ENCODE measurements at regions not wholly inside any gene's neighbourhood (a gene's known extent, or its start where the extent isn't known, plus 50 kb on each side); places are given as distances from the start of the nearest gene placed in this dataset.

- no peak for DNase-seq
Measured at GRCh38 chr3:111314181-111314873, 227.7 kb upstream of the CD96 start.

GRCh38 chr3:111314898-111315297 is 227.1 kb upstream of the CD96 start:
- no peak for DNase-seq

DNA sequence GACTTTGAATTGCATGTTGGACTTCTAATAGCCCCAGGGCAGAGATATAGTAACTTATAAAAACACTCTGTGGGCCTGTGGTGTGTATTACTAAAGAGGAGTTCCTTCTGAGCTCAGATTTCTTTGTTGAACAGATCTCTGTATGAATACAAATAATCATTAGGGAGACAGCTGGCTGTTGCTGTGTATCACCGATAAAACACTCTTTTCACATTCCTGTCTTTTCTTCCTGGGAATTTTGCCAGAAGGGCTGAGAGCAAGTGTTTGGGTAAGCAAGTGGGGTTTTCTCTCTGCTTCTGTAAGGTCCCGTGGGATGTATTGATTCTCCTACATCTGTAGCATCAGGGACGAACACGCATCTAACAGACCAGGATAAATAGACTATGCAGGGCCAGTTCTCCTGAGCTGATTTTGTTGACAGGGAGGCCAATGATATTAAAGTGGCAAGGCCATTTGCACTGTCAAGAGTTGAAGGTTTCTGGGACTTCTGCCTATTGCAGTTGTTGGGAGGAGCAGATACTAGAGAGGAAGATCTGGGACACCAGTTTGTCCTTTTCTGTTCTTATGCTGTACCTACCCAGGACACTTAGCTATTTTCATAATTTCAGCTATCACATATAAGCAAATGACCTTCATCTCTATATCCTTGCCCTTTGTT is 225.9 kb upstream of the CD96 start:
- DNase-seq: no peak

DNA sequence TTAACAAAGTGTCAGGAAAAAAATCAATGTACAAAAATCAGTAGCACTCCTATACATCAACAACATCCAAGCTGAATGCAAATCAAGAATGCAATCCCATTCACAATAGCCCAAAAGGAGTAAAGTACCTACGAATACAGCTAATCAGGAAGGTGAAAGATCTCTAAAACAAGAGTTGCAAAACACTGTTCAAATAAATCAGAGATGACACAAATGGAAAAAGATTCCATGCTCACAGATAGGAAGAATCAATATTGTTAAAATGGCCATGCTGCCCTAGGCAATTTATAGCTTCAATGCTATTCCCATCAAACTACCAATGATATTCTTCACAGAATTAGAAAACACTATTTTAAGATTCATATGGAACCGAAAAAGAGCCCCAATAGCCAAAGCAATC is 223.7 kb upstream of the CD96 start:
- DNase-seq: no peak

GRCh38 chr3:111319598-111319997 is 222.4 kb upstream of the CD96 start:
- DNase-seq: no peak

DNA sequence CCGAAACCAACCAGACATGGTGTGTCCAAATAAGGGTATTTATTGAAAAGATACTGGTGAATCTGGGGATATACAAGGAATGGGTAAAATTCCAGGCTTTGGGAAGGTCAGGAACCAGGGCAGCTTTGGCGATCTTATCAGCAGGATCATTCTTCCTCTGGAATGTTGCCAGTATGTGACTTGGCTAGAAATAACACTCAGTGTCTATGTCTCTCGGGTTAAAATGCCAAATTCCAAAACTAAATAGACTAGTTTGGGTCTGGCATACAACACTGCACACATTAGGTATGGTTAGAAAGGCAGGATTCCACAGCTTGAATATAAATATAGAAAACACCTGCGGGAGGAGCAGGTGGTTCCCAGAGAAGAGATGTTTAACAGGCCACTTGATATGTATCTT is 220.2 kb upstream of the CD96 start:
- no peak for DNase-seq

DNA sequence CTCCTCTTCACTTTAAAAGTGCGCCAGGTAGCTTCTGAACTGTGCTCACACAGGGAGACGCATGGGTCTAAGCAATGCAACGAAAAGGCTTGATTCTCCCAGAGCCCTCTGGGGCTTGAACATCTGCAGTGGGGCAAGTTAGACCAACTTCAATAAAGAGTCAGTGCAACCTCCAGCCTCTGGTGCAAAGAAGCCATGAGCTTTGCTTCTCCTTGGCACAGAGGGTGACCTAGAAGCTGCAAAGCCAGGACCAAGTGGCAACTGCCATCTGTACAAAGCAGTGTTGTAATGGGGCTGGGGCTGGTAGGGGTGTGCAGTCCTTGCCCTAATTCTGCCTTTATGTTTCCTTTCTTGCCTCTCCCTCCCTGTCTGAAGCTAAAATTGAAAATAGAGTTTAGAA is 219.0 kb upstream of the CD96 start:
- DNase-seq: no peak

DNA sequence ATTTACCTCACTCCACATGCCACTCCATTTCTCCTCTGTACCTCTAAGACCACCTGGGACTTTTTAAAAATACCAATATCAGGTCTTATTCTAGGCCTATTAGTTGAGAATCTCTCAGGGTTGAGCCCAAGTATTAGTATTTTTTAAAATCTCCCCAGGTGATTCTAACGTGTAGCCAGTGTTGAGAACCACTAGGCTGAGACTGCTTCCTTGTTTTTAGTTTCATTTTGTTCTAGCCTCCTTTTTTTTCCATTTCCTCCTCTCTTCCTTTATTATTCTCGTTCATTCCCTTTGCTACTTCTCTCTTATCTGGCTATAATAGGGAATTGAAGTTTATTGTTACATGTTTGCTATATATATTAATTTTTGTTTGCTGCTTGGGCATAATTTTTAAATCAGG is 217.8 kb upstream of the CD96 start:
- DNase-seq: no peak

- DNase-seq: no peak
Measured at GRCh38 chr3:111324645-111325044, 217.4 kb upstream of the CD96 start.

GRCh38 chr3:111325160-111325718 is 216.8 kb upstream of the CD96 start:
- no peak for DNase-seq

DNA sequence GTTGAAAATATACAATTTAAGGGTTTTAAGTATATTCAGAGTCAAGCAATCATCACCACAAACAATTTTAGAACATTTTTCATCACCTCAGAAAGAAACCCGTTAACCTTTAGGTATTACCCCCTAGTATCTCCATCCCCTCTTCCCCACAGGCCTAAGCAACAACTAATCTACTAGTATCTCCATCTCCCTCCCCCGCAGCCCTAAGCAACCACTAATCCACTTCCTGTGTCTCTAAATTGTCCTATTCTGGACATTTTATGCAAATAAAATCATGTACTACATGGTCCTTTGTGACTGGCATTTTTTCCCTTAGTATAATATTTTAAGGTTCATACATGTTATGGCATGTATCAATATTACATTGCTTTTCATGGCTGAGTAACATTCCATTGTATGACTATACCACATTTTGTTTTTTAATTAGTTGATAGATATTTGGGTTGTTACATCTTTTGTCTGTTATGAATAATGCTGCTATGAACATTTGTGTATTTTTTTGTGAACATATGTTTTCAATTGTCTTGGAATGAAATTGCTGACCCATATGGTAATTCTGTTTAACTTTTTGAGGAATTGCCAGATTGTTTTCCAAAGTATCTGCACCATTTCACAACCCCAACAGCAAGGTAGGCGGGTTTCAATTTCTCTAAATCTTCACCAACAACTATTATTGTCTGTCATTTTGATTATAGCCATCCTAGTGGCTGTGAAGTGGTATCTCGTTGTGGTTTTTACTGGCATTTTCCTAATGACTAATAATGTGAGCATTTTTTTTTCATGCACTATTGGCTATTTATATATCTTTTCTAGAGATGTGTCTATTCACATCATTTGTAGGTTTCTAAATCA is 215.6 kb upstream of the CD96 start:
- DNase-seq: no peak

DNA sequence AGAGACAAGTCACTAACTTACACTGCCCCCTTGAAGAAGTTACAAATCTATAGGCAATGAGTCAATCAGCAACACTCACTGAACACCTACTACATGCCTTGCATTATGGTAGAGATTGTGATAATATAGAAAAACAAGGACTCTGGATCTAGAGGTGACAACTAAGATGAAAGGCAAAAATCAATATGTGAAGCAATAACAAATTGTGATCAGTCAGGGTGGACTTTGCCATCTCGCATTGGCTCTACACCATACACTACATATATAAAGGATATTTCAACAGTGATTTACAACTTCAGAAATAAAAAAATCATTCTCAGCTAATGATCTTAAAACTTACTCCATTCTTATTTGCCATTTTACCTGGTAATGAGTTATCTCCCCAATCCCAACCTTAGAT is 210.7 kb upstream of the CD96 start:
- DNase-seq: no peak

- no peak for DNase-seq
Measured at GRCh38 chr3:111331912-111332311, 210.1 kb upstream of the CD96 start.

- DNase-seq: no peak
Measured at GRCh38 chr3:111332488-111333080, 209.4 kb upstream of the CD96 start.

- no peak for DNase-seq
Measured at GRCh38 chr3:111333642-111334041, 208.4 kb upstream of the CD96 start.

DNA sequence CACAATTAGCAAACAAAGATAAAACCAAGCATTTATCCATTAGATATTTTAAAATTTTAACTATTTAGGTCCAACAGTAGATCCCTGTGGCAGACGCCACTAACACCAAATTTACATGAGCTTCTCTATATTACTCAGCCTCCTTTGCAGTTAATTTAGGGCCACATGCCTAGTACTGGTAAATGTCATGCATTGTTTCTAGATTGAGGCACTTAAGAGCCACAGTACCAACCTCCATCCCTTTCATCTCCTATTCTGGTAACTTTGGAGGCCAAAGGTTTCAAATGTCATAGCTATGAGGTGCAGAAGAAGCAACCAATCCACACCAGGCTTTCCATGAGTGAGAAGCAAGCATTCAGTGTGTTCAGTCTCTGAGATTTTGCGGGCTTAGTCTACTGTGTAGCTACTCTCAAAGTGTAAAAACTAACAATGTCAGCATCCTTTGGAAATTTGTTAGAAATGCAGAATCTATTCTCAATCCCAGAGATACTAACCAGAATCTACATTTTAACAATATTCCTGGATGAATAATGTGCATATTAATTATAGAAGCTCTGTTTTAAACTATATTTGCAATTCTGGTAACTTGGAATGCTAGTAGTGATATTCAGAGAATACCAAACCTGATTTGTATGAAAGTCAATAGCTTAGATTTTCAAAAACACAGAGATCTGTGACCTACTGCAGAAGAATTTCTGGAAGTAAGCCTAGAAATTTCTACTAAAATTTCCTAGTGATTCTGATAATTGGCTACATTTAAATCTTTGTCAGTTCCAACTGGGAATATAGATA is 206.3 kb upstream of the CD96 start:
- DNase-seq: no peak

GRCh38 chr3:111336511-111336910 is 205.5 kb upstream of the CD96 start:
- DNase-seq: no peak

DNA sequence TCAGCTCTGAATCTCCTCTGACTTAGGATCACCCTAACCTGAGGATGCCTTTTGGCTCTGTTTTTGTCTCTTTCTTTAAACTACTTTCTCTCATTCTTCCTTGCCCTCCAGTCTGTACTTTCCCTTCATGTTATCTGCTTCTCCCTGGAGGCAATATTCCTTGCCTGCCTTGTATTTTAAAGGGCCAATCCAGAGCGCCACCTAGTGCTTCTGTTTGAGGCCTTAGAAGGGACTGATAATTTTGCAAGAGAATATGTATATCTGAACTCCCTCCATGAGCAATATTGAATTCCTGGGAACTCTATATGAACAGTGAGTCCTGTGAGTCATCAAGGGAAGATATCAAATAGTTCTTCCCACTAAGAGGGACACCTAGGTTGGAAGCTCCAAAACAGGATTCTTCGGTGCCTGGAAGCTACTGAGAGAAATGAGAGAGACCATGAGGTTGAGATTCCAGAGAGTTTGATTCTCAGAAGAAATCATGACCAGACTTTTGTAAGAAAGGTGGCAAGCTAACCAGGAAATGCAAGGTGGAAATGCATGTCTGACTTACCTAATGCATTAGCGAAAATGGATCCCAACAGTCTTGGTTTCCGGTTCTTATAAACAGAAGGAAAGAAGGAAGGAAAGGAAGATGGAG is 203.8 kb upstream of the CD96 start:
- peak; percentile 54 for DNase-seq

DNA sequence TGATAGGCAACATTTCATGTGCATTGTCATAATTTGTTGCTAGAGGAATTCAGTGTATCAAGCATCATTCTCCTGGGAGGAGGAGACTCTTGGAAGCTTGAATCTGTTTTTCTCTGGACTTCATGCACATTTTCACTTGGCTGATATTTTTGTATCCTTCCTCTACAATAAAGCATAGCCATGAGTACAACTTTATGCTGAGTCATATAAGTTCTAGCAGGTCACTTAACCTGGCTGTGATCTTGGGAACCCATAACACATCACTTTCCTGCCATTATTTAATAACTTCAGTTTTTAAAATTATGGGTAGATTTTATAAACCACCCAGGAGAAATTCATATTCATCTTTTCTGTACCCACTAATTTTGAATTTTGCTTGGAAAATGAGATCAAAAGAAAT is 203.0 kb upstream of the CD96 start:
- no peak for DNase-seq

DNA sequence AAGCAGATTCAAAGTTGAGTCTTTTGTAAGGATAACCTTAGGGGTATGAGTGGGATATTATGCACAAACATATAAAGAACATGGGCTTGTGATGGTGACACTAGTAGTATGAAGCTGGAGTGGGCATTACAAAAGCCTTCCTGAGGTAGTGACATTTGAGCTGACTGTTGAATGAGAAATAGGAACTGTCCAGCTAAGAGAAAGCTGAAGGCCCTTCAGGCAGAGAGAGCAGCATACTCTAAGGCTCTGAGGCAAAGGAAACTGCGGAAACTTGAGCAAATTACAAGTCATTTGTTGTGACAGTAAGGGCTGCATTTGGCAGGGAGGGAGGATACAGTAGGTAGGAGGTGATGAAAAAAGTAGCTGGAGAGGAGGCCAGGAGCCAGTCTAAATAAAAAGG is 190.7 kb upstream of the CD96 start:
- DNase-seq: no peak

DNA sequence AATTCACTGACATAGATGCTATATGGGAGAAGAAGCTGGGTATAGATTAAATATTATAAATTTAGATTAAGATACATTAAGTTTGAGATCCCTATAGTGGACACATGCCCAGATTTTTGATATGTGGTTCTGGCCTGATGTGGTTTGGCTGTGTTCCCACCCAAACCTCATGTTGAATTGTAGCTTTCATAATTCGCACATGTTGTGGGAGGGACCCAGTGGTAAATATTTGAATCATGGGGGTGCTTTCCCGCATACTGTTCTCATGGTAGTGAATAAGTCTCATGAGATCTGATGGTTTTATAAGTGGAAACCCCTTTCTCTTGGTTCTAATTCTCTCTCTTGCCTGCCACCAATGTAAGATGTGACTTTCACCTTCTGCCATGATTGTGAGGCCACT is 189.4 kb upstream of the CD96 start:
- no peak for DNase-seq
